Ishikawa (cell line): ENCODE measurements at regions not wholly inside any gene's neighbourhood (a gene's known extent, or its start where the extent isn't known, plus 50 kb on each side); places are given as distances from the start of the nearest gene placed in this dataset.

ENCODE experiments used
- MAX ChIP-seq: IDR thresholded peaks from 2 replicates; pipeline ENCODE4 v1.6.1; 2012
- REST ChIP-seq: IDR thresholded peaks from 2 replicates; pipeline ENCODE4 v1.6.1; 2012; ENCODE audit warnings: low read depth, mild to moderate bottlenecking

GRCh38 chr18:53796040-53796729, 428.3 kb downstream of the MBD2 start:
- no peak for TF ChIP-seq MAX
- TF ChIP-seq REST = no peak
